ENCODE measurements at regions not wholly inside any gene's neighbourhood (a gene's known extent, or its start where the extent isn't known, plus 50 kb on each side); places are given as distances from the start of the nearest gene placed in this dataset.

- TF ChIP-seq INSM2 (tag by site-specific recombination; IDR thresholded peaks at IDR 0.05) = no peak
- no peak for TF ChIP-seq ZNF624 (tag by site-specific recombination; IDR thresholded peaks at IDR 0.05)
- no peak for TF ChIP-seq SCRT2 (tag by site-specific recombination; IDR thresholded peaks at IDR 0.05)
- no peak for TF ChIP-seq ZNF658 (tag by site-specific recombination; IDR thresholded peaks at IDR 0.05)
Measured at GRCh38 chr5:153116916-153117315, 373.6 kb upstream of the GRIA1 start (continued).

GRCh38 chr5:153118018-153118417, 372.5 kb upstream of the GRIA1 start:
- CTCF ChIA-PET = no interaction called here

More at GRCh38 chr5:153118018-153118417, 372.5 kb upstream of the GRIA1 start:
- POLR2A ChIA-PET = no interaction called here
- no peak overlapping the region for H3K27ac ChIP-seq (ENCODE audit: extremely low read depth, low read depth, low read length)
- no peaks in the 10 kb centered on the region for H3K4me1 ChIP-seq (ENCODE audit: control insufficient read depth, insufficient read depth, low read length)
- no peaks in the 10 kb centered on the region for H3K36me3 ChIP-seq (ENCODE audit: control insufficient read depth in 2 of 2, insufficient read depth in 1 of 2, low read length in 2 of 2)
- H3K4me3 ChIP-seq (ENCODE audit: low read depth, low read length) = no peak overlapping the region
- no peak for TF ChIP-seq PRDM4 (tag by site-specific recombination; IDR thresholded peaks at IDR 0.05)
- TF ChIP-seq ZNF473 (tag by site-specific recombination; IDR thresholded peaks at IDR 0.05) = no peak
- no peak for TF ChIP-seq SP3 (tag by site-specific recombination; IDR thresholded peaks at IDR 0.05)
- TF ChIP-seq ZNF555 (tag by site-specific recombination; conservative IDR thresholded peaks at IDR 0.05) = no peak
- no peak for TF ChIP-seq MYNN (tag by site-specific recombination; IDR thresholded peaks at IDR 0.05; ENCODE audit: borderline replicate concordance)
- no peak for TF ChIP-seq OVOL3 (tag by site-specific recombination; IDR thresholded peaks at IDR 0.05)
- TF ChIP-seq ELK4 (IDR thresholded peaks at IDR 0.05; ENCODE audit: borderline replicate concordance, low read depth, low read length) = no peak
- TF ChIP-seq FEZF1 (tag by site-specific recombination; IDR thresholded peaks at IDR 0.05) = no peak
- no peak for TF ChIP-seq ZNF2 (tag by site-specific recombination; IDR thresholded peaks at IDR 0.05)
- TF ChIP-seq ZNF518A (tag by site-specific recombination; conservative IDR thresholded peaks at IDR 0.05; ENCODE audit: low read depth) = no peak
- no peak for TF ChIP-seq ZBTB6 (tag by site-specific recombination; IDR thresholded peaks at IDR 0.05)
- no peak for TF ChIP-seq ZNF19 (tag by site-specific recombination; IDR thresholded peaks at IDR 0.05; ENCODE audit: low read depth)
- no peak for TF ChIP-seq ZNF677 (tag by site-specific recombination; IDR thresholded peaks at IDR 0.05)
- TF ChIP-seq ZNF37A (tag by site-specific recombination; IDR thresholded peaks at IDR 0.05) = no peak
- no peak for TF ChIP-seq PRDM6 (tag by site-specific recombination; IDR thresholded peaks at IDR 0.05)
- H3K9me3 ChIP-seq (ENCODE audit: control insufficient read depth, insufficient read depth, low read depth, low read length) = no peaks in the 10 kb centered on the region
